ENCODE measurements at regions not wholly inside any gene's neighbourhood (a gene's known extent, or its start where the extent isn't known, plus 50 kb on each side); places are given as distances from the start of the nearest gene placed in this dataset.

- DNase-seq, result no peak
These were observed 54.0 kb upstream of the PRPS1L1 start for GRCh38 chr7:18081617-18082016.

- no peak for DNase-seq
These were observed 54.5 kb upstream of the PRPS1L1 start for GRCh38 chr7:18082169-18082568.

- no peak for DNase-seq
These were observed 58.7 kb upstream of the PRPS1L1 start for GRCh38 chr7:18086165-18087025.

GRCh38 chr7:18087026-18087686 is 59.5 kb upstream of the PRPS1L1 start:
- DNase-seq, result no peak

- no peak for DNase-seq
These were observed 60.0 kb upstream of the PRPS1L1 start for GRCh38 chr7:18087687-18088078.

DNA sequence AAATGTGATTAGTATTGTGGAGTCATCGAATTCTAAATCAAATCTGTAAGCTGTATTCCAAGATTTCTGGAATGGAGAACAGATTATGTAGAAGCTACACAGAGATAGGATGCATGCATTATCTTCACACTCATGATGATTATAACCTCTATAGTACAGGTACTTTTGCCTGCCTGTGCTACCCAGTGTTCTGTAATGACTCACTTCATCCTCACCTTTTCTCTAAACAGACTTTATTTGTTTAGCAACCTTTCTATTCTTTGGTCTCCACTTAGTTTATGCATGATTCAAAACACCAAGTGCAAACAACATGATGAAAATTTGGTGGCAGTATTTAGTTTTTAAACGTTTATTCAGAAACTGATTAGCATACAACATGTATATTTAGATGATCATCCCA is 68.4 kb upstream of the PRPS1L1 start:
- DNase-seq, result no peak

DNA sequence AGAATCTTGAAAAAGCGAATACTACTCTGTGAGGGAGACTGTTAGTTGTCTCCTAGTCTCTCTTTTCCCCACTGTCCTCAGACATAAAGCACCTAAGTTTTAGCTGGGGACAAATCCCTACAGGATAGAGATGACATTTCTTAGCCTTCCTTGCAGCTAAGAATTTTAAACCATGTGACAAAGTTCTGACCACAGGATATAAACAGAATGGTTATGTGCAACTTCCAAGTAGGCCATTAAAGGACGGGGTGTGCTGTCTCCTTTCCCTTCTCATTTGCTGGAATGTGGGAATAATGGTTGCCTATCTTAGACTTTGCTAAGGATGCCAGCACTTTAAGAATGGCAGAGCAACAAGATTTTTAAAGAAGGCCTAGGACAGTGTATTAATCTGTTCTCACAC is 74.9 kb upstream of the PRPS1L1 start:
- DNase-seq, result no peak

DNA sequence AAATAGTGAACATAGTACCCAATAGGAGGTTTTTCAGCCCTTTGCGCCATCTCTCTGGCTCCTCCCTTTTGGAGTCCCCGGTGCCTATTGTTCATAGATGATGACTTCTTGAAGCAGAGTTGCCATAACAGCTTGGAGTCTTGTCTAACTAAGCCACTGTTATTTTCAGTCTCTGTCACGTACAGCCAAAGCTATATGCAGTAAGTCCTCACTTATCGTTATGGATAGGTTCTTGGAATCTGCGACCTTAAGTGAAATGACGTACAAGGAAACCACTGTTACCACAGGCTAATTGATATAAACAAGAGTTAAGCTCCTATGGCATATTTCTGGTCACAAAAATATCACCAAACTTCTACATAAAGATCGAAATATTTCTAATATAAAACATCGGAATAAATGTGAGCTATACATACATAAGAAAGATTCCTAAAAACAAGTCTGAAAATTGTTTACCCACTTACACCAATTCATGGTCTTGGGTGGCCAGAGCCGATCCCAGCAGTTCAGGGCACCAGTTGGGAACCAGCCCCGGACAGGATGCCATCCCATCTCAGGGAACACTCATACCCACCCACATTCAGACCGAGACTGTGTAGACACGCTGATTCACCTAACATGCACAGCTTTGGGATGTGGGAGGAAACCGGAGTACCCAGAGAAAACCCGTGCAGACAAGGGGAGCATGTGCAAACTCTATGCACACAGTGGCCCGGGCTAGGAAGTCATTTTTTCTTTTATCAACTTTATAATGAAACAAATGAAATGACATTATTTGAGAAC is 76.0 kb upstream of the PRPS1L1 start:
- DNase-seq, result no peak

- no peak for DNase-seq
These were observed 82.1 kb upstream of the PRPS1L1 start for GRCh38 chr7:18109762-18110161.

- DNase-seq, result no peak
These were observed 89.0 kb upstream of the PRPS1L1 start for GRCh38 chr7:18116661-18117060.

DNA sequence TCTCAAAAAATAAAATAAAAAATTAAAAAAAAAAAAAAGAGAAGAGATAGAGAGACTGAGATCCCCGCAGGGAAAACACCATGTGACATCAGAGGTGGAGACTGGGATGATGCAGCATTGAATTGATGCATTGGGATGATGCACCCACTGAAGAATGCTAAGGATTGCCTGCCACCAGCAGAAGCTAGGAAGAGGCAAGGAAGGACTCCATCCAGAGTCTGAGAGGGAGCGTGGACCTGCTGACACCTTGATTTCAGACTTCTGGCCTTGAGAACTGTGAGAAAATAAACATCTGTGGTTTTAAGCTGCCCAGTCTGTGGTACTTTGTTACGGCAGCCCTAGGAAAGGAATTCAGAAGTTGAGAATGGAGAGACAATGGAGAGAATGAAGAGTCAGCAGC is 89.8 kb upstream of the PRPS1L1 start:
- no peak for DNase-seq

GRCh38 chr7:18119985-18120384 is 92.3 kb upstream of the PRPS1L1 start:
- no peak for DNase-seq

GRCh38 chr7:18123508-18124239 is 96.0 kb upstream of the PRPS1L1 start:
- no peak for DNase-seq

DNA sequence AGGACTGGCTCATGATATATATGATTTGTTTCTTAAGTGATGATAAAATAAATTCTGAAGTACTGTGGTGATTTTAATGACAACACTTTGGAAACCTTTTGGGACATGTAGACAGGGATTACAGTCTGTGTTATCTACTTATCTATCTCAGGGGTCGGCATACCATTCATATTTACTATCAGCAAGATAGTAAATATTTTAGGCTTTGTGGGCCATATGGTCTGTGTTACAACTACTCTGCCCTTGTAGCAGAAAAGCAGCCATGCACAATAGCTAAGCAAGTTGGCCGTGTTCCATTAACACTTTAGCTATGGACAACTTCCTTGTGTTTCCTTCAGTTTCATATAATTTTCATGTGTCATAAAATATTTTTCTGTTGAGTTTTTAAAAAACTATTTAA is 97.8 kb upstream of the PRPS1L1 start:
- DNase-seq, result no peak

GRCh38 chr7:18126281-18126680 is 98.6 kb upstream of the PRPS1L1 start:
- no peak for DNase-seq

DNA sequence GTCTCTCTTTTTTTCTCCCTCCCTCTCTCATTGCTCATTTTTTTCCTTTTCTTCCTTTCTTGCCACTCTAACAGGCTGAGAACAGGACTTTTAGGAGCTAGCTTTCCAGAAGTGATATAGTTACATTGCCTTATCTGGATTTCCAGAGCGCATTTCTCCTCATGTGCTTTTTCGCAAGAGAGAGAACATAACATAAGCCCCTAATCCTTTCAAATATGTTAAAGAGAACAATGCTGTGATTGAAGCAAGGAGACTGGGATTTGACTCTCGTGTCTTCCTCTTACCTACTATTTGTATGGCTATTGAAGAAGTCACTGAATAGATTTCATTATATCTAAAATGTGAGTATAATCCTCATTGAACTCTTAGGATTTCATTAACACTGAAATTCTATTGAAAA is 101.2 kb upstream of the PRPS1L1 start:
- DNase-seq, result no peak

GRCh38 chr7:18132811-18133210 is 105.2 kb upstream of the PRPS1L1 start:
- no peak for DNase-seq

DNA sequence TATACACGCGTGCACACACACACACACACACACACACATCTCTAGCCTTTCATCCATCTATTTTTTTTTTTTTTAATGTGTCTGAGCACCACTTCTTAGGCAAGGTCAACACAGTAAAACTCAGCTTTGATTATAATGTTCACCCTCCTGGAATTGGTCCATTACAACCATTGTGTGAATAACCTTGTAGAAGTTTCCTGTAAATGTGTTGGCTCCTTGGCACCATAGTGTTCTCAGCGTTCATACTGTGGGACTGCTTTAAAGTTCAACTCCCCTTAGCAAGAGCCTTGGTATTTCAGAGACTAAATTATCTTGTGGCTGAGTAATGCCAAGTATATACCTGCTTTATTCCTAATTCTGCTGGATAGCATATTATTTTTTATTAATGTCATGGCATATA is 106.3 kb upstream of the PRPS1L1 start:
- DNase-seq, result no peak

DNA sequence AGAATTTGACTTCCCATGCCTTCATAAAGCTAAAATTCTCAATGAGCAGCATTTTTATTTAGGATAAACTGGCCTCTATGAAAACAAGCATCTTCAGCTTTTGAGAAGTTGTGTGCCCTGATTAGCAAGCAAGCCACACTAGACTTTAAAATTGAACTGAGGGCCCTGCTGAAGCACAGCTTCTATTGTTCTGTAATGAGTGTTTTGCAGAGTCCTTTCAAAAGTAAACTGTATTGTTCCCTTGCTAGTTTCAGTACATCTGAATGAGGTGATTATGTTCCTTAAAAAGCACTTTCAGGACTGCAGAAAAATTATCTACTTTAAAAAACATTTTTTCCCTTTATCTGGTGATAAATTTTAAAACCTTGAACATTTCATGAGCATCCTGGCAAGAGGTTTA is 113.3 kb upstream of the PRPS1L1 start:
- DNase-seq, result no peak

DNA sequence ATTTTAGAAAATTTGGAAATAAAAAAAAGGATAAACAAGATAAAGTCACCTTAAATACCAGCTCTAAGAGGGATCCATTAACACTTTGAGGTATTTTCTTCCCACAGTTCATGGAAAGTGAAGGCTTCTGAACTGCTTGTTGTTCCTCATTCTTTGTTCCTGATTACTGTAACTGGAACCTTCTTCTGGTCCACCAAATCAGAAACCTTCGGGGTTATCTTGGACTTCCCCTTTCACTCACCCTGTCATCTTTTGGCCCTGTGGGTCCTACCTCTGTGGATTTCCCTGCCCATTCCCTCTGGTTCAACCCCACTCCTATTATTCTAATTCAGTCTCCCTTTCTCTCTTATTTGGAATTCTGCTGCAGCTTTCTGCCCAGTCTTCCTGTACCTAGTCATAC is 116.5 kb upstream of the PRPS1L1 start:
- DNase-seq, result no peak

DNA sequence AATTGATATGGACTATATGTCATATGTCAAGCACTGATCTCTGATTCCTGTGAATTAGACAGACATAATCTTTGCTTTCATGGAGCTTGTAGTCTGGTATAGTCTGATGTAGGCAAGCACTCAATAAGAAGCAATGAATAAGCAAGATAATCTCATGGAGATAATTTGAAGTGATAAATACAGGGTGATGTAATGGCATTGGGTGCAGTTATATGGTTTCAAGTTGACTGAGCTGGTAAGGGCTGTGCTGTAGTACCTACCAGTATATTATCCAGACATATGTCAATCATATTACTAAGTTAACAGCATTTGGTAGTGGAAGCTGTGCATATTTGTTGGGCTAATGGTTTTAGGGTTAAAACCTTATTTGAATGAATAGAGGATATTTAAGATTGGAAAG is 117.5 kb upstream of the PRPS1L1 start:
- DNase-seq, result no peak

DNA sequence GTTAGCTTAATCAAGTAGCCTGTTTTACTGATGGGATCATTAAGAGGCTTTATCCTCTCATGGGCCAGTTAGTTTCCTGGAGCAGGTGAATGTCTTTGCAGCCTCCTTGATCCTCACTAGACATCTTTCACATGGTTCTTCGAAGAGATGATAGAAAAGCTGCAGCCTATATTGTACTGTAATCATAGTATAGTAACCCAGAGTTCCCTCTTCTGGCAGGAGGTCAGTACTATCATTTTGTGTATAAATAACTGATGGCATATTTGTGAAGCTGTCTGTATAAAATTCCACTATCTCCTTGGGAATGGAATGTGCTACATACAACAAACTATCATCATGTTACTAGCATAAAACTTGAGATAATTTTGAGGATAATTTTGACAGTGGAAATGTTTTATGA is 123.8 kb upstream of the PRPS1L1 start:
- no peak for DNase-seq

DNA sequence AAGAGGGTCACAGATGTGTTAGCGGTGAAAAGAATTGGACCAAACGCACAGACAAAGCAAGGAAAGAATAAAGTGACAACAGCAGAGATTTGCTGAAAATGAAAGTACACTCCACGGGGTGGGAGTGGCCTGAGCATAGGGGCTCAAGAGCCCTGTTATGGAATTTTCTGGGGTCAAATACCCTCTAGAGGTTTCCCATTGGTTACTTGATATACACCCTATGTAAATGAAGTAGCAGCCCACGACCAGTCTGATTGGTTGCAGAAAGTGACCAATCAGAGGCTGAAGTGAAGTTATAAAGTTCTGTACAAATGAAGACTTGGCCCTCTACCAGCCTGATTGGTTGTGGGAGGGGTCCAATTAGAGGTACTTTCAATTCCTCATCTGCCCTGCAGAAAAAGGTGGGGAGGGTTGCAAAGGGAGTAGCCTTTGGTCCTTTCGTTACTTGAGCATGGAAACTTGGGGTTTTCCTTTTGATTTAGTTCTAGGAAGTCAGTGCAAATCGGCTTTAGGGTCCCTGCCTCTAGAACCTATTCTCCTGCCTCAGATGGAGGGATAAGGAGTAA is 125.6 kb upstream of the PRPS1L1 start:
- no peak for DNase-seq
